ENCODE measurements at regions not wholly inside any gene's neighbourhood (a gene's known extent, or its start where the extent isn't known, plus 50 kb on each side); places are given as distances from the start of the nearest gene placed in this dataset.
"Not testable (repeated sequence)": the region's sequence is repeated elsewhere in the genome, so short reads cannot be mapped to it uniquely, and the experiment has no call there.

- TF ChIP-seq ZNF850 (CRISPR knock-in tag; conservative IDR thresholded peaks at IDR 0.05) (no peak), HDAC2 (CRISPR knock-in tag; IDR thresholded peaks at IDR 0.05) (no peak), ZBTB40 (IDR thresholded peaks at IDR 0.05) (peak; percentile 56; the same call in 1 of the 2 replicates), ZBTB40 (CRISPR knock-in tag; IDR thresholded peaks at IDR 0.05) (no peak)
- no TSS peak for BruUV-seq (replicated peaks)
- ATAC-seq: no peak
- no peak overlapping the region for H3K4me2 ChIP-seq (ENCODE audit: low read depth, low read length)
- no peak overlapping the region for H3K9ac ChIP-seq (ENCODE audit: insufficient read depth, low read depth, low read length)
- CTCF ChIA-PET (ENCODE audit: low intra/inter-chr PET ratio, low total read pairs): no interaction called here
- no peaks in the 10 kb centered on the region for H3K36me3 ChIP-seq (replicated peaks in 1 of 2; ENCODE audit: control insufficient read depth in 1 of 2, insufficient read depth in 2 of 2, low read length in 2 of 2)
- in situ Hi-C loops (cut with HindIII; ENCODE audit: extremely low pct_ligation_motif_present, low pct_unique_long_range_greater_than_20kb): no loop called here
- H3K79me2 ChIP-seq (ENCODE audit: insufficient read depth, low read length): no peaks in the 10 kb centered on the region
- no peak for FAIRE-seq
- 0% methylated on average over 1 of the region's 1 CpG for WGBS (ENCODE audit: low lambda C conversion rate)
- no peak overlapping the region for H2AFZ ChIP-seq (ENCODE audit: low read length)
- H3K4me1 ChIP-seq (ENCODE audit: insufficient read depth, low read length): peaks cover 11% of the 10 kb centered on the region; the same call in 1 of the 2 replicates
- no peak for DNase-seq (ENCODE audit: low spot score)
- H3K27me3 ChIP-seq (ENCODE audit: control insufficient read depth in 1 of 2, insufficient read depth in 2 of 2, low read length in 2 of 2): no peaks in the 10 kb centered on the region
- POLR2A ChIA-PET: no interaction called here
- no peaks in the 10 kb centered on the region for H4K20me1 ChIP-seq (ENCODE audit: insufficient read depth, low read length)
- H3K4me3 ChIP-seq (replicated peaks in 1 of 3; ENCODE audit: insufficient read depth in 1 of 3, low read depth in 2 of 3, low read length in 3 of 3): no peak overlapping the region
- no peak overlapping the region for H3K27ac ChIP-seq (ENCODE audit: extremely low read length, insufficient read depth, low read length)
- intact Hi-C loops (cut with micrococcal nuclease; ENCODE audit: unreplicated experiment): no loop called here
- no peaks in the 10 kb centered on the region; the same call in 1 of the 2 replicates for H3K9me3 ChIP-seq (ENCODE audit: low read length)
Measured at GRCh38 chrX:87975365-87975764, 457.8 kb downstream of the KLHL4 start.

- H4K20me1 ChIP-seq (ENCODE audit: insufficient read depth, low read length); ATAC-seq; DNase-seq (ENCODE audit: low spot score); H3K4me3 ChIP-seq (replicated peaks in 1 of 3; ENCODE audit: insufficient read depth in 1 of 3, low read depth in 2 of 3, low read length in 3 of 3); intact Hi-C loops (cut with micrococcal nuclease; ENCODE audit: unreplicated experiment); CTCF ChIA-PET (ENCODE audit: low intra/inter-chr PET ratio, low total read pairs); H3K4me2 ChIP-seq (ENCODE audit: low read depth, low read length); H3K27ac ChIP-seq (ENCODE audit: extremely low read length, insufficient read depth, low read length); POLR2A ChIA-PET; in situ Hi-C loops (cut with HindIII; ENCODE audit: extremely low pct_ligation_motif_present, low pct_unique_long_range_greater_than_20kb); H3K4me1 ChIP-seq (ENCODE audit: insufficient read depth, low read length); H3K27me3 ChIP-seq (ENCODE audit: control insufficient read depth in 1 of 2, insufficient read depth in 2 of 2, low read length in 2 of 2); H3K9ac ChIP-seq (ENCODE audit: insufficient read depth, low read depth, low read length); H3K36me3 ChIP-seq (replicated peaks in 1 of 2; ENCODE audit: control insufficient read depth in 1 of 2, insufficient read depth in 2 of 2, low read length in 2 of 2); H3K9me3 ChIP-seq (ENCODE audit: low read length); H2AFZ ChIP-seq (ENCODE audit: low read length); H3K79me2 ChIP-seq (ENCODE audit: insufficient read depth, low read length); BruUV-seq (replicated peaks); FAIRE-seq: not testable (repeated sequence)
- 4% methylated on average over 3 of the region's 3 CpGs for WGBS (ENCODE audit: low lambda C conversion rate)
Measured at GRCh38 chrX:88007873-88008272, 490.3 kb downstream of the KLHL4 start.

All from HepG2 (cell line).